Fibroblast of pulmonary artery (primary cell): ENCODE measurements at regions not wholly inside any gene's neighbourhood (a gene's known extent, or its start where the extent isn't known, plus 50 kb on each side); places are given as distances from the start of the nearest gene placed in this dataset.
"Not testable (repeated sequence)": the region's sequence is repeated elsewhere in the genome, so short reads cannot be mapped to it uniquely, and the experiment has no call there.

Experiments used
- DNase-seq: peaks from one replicate; pipeline ENCODE4 v3.0.0-alpha.2; 2010; ENCODE audit warnings: low read depth
- H3K4me3 ChIP-seq: replicated peaks from 2 replicates; pipeline ENCODE4 v1.5.1; 2011; ENCODE audit warnings: low read depth, mild to moderate bottlenecking, control low read depth, low read length, moderate library complexity
- CTCF ChIP-seq: IDR thresholded peaks from 2 replicates; pipeline ENCODE4 v1.5.1; 2011; ENCODE audit warnings: mild to moderate bottlenecking, control low read depth, low read length, inconsistent platforms; ENCODE audit errors: missing control alignments

DNA sequence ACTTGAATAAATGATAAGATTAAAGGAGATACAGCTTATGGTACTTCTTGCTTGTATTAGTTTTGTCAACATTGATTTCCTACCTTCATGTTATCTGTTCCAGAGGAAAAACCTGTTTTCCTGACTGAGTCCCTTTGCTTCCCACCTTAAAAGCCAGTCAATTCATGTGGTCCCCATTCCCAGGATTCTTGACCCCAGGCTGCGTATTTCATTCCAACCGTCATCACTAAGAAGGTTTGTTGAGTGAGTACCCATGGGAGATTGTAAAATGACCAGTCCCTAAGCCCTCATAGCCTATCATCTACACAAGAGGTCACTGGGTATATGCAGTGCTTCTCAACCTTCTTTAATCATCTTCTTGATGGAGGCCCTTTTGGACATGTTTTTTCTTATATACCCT, 52.2 kb downstream of the BEX3 start:
- no peak overlapping the region for H3K4me3 ChIP-seq
- DNase-seq = no peak
- TF ChIP-seq CTCF = no peak

- not testable (repeated sequence) for DNase-seq, H3K4me3 ChIP-seq
Observed at GRCh38 chrX:103429026-103429425, 52.7 kb downstream of the BEX3 start.

DNA sequence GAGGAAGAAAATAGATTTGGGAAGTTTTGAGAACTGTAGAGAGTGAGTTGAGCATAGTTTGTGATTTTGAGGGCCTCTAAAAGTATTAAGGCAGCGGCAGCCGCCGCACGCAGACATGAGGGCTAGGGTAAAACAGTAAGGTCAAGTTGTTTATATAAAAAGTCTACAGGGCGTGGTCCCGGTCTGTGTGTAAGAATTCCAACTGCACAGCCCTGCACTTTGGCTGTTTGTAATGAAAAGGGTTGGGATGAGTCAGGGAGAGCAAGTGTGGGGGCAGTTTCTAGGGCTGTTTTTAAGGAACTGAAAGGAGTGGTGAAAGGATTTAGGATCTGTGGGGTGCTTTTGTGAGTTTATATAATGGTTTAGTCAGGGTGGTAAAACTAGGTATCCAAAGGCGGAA, 55.0 kb downstream of the BEX3 start:
- no peak overlapping the region for H3K4me3 ChIP-seq
- TF ChIP-seq CTCF = no peak
- peak; percentile 17 for DNase-seq

DNA sequence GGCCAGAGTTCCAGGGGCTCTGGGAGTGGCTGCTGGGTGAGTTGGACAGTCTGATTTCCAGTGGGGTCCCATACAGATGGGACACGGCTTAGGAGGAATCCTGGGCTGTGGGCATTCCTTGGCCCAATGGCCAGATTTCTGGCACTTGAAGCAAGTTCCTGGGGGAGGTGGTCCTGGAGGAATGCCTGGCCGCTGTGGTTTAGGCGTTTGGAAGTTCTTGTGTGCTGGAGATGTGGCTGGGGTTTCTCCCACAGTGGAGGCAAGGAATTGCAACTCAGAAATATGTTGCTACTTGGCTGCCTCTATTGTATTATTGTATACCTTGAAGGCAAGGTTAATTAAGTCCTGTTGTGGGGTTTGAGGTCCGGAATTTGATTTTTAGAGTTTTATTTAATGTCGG, 56.5 kb downstream of the BEX3 start:
- DNase-seq, H3K4me3 ChIP-seq: not testable (repeated sequence)

DNA sequence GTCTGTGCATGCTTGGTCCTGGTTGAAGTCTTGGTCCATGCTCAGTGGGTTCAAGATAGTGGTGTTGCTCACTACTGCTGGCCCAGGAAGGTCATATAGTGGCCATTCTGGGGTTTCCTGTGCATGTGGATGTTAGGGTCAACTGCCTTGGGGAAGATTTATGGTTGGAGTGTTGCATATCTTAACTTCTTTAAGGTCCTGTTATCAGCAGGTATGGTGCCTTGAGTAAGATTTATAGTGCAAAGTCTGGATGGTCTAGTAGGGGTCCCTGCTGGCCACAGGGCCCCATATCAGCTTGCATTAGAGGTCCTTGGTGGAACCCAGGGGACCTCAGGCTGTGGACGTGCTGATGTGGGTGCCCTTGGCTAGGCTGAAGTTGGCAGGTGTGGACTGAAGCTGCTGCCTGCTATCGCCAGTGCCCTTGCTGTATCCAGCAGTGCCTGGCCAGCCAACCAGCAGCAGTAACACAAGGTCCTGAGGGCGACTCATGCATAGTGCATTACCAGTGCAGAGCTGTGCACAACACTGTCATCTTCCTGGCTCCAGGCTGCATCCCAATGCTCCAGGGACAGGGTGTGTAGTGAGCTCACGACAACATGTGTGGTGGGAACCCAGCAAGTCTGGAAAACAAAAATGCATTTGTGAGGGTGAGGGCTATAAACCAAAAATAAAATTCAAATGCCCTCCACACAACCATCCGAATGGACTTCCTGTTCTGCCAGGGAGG, 61.0 kb downstream of the BEX3 start:
- H3K4me3 ChIP-seq = no peak overlapping the region
- no peak for TF ChIP-seq CTCF
- no peak for DNase-seq

DNA sequence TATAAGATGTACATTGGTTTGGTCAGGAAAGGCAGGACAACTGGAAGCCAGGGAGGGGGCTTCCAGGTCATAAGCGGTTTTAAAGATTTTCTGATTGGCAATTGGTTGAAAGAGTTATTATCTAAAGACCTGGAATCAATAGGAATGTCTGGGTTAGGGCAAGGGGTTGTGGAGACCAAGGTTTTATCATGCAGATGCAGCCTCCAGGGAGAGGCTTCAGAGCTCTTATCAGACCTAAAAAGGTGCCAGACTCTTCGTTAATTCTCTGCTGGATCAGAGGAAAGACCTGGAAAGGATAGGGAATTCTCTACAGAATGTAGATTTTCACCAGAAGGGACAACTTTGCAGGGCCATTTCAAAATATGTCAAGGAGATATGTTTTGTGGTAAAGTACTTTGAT, 62.8 kb downstream of the BEX3 start:
- TF ChIP-seq CTCF = no peak
- no peak for DNase-seq
- no peak overlapping the region for H3K4me3 ChIP-seq

DNA sequence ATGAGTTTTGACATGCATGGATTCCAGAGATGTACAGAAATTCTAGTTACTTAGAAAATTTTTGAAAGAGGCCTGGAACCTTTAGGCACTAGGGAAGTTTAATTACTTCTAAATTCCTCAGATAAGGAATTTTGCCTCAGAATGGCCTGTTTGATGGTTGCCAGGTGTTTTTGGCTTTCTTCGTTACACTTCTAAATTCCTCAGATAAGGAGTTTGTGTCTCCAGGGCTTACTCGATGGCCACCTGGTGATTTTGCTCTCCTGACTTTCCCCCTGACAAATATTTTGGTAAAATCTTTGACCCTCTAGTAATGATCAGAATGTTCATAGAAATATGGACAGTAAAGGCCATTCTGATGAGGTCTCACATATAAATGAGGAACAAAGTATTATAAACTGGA, 64.3 kb downstream of the BEX3 start:
- DNase-seq = no peak

More for the DNA sequence above, 64.3 kb downstream of the BEX3 start:
- no peak for TF ChIP-seq CTCF
- H3K4me3 ChIP-seq = no peak overlapping the region
